Tibial nerve (tissue), 3 donors: ENCODE measurements at regions not wholly inside any gene's neighbourhood (a gene's known extent, or its start where the extent isn't known, plus 50 kb on each side); places are given as distances from the start of the nearest gene placed in this dataset.

Experiments
- POLR2A ChIP-seq, 2 donors: fragments of 450-650 bp; IDR thresholded peaks; one replicate each; pipeline ENCODE4 v1.6.1; 2017; ENCODE audit warnings: antibody characterized with exemption in 2 of 2, mild to moderate bottlenecking in 2 of 2, moderate library complexity in 2 of 2
- TF ChIP-seq, protein P1 (sequence below), 5 experiments: fragments of 200-600 bp in 3 of 5; fragments of 450-650 bp in 2 of 5; sonication (generic) in 3 of 5; IDR thresholded peaks; one replicate each; pipeline ENCODE4 v1.5.1; 2016 to 2019; ENCODE audit warnings: antibody characterized with exemption in 5 of 5, mild to moderate bottlenecking in 3 of 5, moderate library complexity in 2 of 5

DNA sequence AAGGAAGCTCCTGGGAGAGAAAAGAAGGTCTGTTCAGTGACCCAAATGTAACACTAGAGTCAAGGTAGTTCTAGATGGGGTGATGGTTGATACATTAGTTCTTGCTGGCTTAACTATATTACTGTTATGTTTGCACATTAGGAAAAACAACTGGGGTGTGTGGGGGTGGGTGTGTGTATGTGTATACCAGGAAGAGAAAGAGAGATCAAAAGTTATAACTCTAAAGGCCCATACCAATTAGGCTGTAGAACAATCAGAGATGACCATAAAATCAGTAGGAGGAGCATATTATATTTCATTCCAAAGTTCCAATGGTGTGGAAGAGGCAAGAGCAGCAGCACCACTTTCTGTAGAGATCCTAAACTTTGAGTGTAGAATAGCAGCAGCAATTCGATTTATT is 134.7 kb upstream of the FMR1 start:
- TF ChIP-seq, protein P1, sequence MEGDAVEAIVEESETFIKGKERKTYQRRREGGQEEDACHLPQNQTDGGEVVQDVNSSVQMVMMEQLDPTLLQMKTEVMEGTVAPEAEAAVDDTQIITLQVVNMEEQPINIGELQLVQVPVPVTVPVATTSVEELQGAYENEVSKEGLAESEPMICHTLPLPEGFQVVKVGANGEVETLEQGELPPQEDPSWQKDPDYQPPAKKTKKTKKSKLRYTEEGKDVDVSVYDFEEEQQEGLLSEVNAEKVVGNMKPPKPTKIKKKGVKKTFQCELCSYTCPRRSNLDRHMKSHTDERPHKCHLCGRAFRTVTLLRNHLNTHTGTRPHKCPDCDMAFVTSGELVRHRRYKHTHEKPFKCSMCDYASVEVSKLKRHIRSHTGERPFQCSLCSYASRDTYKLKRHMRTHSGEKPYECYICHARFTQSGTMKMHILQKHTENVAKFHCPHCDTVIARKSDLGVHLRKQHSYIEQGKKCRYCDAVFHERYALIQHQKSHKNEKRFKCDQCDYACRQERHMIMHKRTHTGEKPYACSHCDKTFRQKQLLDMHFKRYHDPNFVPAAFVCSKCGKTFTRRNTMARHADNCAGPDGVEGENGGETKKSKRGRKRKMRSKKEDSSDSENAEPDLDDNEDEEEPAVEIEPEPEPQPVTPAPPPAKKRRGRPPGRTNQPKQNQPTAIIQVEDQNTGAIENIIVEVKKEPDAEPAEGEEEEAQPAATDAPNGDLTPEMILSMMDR (IDR thresholded peaks at IDR 0.05), result no peak
- TF ChIP-seq POLR2A (IDR thresholded peaks at IDR 0.05), result no peak
